Suppressor macrophage (primary cell): ENCODE measurements at regions not wholly inside any gene's neighbourhood (a gene's known extent, or its start where the extent isn't known, plus 50 kb on each side); places are given as distances from the start of the nearest gene placed in this dataset.
"Not testable (repeated sequence)": the region's sequence is repeated elsewhere in the genome, so short reads cannot be mapped to it uniquely, and the experiment has no call there.

Experiments
- DNase-seq, 4 experiments: peaks; one replicate each; pipeline ENCODE4 v3.0.0-alpha.2; 2020 to 2022

DNA sequence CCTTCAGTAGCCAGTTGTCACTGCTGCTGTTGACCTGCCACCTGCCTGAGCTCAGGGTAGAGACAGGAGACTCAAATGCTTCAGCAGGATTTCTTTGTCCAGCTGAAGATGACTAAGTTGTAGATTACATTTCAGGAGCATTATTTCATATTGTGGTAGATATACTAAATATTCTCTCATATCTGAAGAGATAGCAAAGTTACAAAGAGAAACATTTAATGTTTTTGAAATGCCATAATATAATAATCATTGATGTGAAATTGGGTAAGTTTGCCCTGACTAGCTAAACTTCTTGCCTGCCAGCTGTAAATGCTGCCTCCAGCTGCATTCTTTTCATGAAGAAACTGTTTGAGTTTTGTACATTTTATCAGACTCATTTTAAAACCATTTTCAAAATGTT is 247.6 kb upstream of the CNKSR2 start:
- no peak for DNase-seq

DNA sequence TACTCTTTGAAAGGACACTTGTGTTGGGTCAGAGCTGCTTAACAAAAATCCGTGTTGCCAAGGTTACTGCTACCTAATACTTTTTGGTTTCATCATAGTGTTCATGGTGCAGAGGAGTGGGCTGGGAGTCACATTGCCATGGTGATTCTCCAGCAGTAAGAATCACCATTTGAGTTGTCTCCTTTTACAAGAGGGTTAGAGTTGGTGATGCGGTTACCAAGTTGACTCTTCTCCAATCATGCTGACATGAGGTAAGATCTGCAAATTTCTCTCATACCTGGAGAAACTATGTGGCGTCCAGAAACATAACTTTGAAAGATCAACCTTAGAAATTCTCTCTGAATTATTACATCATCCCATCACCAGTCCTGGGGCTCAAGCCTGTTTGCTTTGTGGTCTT is 242.9 kb upstream of the CNKSR2 start:
- DNase-seq = no peak

DNA sequence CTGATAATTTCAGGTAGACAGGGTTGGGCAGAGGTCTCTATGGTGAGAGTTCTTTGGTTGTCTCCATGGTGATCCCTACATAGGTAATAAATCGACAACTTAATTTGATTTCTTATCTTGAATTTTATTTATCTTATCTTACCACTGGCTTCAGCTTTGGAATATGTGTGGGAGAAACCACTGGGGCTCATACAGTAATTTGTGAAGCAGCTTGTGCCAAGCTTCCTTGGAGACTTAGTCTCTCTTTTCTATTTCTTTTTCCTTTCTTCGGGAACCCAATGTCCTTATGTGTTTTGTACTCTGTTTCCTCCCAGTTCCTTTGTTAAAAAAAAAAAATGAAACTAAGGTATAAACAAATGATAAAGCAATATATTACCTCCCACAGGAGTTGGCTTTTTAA is 242.4 kb upstream of the CNKSR2 start:
- no peak for DNase-seq

DNA sequence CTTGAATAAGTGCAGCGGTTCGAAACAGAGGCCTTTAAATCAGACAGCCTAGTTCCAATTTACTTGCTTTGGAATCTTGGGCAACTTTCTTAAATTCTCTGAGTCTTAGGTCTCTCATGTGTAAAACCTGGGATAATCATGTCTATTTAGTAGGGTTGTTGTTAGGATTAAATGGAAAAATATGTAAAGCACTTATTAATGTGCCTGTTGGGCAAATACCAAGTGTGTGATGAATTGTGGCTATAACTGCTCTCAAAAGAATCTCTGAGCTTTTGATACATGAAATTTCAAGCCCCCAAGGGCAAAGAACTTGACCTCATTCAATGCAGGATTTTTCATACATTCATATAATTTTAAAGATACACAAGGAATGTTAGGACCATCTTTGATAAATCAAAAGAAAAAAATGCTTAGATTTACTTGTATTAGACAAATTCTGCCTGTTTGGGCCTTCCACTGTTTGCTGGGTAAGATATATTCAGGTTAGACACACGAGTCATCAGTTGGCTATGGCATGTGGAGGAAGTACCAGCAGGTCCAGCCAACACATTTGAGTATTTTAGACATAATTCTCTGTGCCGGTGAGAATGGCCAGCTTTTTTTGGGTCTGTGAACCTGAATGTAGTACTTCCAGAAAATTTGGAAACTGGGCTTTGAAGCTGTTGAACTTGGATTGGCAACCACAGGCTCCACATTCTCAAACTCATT is 241.4 kb upstream of the CNKSR2 start:
- no peak for DNase-seq

DNA sequence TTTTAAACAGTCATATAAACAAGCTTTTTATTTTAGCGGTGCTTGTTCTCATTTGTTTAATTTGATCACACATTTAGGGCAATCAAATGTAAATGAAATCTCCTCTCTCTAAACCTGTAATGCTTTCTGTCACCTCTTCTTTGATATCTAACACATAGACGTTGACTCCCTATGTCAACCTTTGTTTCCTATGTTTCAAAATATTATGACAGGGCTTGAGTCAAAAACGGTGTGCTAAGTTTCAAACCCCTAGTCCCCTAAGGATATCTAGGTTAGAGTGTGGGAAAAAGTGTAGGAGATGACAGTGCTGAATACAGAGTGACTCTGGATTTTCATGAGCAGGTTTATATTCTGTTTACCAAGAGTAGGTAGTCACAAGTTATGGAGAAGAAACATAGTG is 224.0 kb upstream of the CNKSR2 start:
- no peak for DNase-seq

DNA sequence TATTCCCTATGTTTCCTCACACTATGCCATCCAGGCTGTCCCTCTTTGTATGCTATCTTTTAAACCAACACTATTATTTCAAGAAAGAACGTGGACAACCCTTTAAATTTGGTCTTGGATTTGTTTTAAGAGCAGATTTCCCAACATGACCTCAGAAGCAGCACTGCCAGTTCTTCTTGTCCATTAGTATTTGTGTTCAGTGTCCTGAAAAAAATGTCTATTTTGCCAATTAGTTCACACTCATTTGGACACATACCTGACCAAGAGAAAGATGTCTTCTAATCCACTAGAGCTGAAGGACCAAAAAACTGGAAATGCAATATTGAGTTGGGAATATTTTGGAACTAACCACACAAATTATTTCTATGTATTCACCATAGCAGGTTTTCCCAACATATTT is 223.2 kb upstream of the CNKSR2 start:
- no peak for DNase-seq

DNA sequence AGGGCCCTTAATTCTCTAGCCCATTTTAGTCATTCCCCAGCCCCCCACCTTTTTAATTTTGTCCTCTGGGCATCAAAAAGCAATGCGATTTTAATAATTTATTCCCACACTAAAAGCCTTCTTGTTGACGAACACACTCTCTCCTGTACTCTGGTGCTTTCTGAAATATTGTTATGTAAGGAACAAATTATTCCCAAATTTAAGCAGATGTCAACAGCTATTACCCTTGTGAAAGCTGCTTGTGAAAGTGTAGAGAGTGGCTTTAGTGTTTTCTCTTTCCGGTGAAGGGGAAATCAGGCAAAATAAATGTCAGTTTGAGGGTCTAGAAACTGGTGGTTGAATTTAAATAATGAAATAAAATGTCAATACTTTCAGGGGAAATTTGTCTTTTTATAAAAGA is 221.2 kb upstream of the CNKSR2 start:
- DNase-seq = no peak

DNA sequence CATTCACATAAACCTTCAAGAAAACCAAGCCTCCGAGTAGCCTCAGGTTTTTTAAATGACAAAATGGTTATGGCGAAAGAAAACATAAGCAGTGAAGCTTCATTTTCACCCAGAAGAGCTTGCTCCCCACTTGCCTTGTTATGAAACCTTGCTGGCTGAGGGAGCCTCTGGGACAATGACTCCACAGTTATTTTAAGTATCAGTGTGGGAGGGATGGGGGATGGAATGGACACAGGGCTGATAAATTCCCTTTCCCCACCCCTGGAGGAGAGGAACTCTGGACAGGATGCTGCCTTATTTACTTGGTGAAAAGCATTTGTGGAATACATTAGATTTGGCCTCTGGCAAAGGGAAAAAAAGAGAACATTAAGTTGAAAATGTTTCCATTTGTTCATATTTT is 220.7 kb upstream of the CNKSR2 start:
- DNase-seq = peak; percentile 6 to 52 (median 34)

DNA sequence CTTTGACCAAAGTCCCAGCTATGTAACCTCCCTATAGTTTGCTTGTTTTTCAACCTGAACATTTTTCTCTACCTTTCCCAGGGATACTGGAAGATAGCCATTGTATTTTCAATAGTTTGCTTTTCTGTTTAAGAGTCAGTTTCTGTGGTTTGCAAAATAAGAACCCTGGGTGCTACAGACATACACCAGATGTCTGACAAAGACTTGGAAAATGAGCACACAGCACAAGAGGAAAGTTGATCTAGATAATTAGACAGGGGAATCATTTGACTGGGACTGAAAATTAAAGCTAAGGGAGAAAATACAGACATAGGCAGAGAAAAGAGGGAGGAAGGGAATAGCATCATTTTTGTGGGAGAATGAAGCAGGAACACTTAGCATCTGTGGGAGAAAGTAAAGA is 218.3 kb upstream of the CNKSR2 start:
- DNase-seq = no peak

DNA sequence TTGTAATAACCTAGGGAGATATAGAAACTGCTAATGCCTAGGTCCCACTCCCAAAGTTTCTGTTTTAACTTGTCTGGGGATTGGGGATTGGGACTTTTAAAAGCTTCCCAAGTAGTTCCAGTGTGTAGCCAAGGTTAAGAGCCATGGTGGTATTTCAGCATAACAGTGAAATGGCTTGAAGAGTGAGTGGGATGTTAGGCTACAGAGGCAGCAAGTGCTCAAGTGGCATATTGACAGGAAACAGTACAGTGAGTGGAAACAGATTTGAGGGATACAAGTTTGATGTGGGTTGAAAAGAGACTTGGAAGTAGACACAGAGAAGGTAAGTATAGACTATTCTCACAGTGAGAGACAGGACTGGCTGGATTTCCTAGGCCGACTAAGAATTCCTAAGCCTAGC is 217.6 kb upstream of the CNKSR2 start:
- DNase-seq = no peak

DNA sequence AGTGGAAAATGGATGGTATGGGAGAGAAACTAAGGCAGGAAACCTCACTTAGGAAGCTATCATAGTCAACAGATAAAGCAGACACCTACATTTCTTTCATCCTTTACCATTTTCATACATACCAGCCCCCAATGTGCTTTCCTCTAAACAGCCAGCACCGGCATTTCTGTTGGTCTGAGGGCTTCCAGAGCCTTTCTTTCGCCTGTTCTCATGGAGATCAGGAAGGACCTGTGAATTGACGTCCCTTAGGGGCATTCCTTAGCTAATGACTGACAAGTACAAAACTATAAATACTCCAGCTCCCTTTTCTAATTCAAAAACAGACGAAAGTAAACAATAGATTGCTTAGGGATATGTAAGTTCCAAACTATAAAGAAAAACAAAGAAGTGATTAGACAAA is 215.5 kb upstream of the CNKSR2 start:
- DNase-seq = no peak

DNA sequence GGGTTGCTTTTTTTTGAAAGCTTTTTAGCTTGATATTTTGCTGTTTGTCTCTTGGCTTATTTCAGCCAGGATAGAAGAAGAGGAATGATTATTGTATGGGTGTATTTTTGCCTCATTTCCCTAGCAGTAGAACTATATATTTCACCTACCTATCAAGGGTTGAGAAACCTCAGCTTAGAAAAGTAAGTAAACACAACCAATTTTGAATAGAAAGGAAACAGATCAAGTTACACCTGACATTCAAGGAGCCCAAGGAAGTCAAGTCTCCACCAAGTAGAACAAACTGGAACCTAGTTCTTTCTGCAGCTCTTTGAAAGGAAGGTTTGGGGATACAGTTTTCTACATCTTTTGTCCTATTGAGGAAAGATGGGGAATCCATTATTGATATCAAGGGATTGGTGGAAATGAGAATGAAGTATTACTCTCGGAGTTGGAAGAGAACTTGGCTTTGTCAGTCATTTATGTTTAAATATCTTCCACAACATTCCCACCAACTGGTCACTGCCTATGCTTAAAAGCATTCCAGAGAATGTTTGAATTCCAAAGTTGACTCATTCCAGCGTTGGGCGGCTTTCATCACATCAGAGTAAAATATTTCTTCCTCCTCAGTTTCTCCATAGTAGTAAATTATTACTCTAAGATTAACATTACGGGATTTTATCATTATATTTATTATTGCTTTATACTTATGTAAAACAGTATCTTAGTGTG is 207.8 kb upstream of the CNKSR2 start:
- DNase-seq = no peak

DNA sequence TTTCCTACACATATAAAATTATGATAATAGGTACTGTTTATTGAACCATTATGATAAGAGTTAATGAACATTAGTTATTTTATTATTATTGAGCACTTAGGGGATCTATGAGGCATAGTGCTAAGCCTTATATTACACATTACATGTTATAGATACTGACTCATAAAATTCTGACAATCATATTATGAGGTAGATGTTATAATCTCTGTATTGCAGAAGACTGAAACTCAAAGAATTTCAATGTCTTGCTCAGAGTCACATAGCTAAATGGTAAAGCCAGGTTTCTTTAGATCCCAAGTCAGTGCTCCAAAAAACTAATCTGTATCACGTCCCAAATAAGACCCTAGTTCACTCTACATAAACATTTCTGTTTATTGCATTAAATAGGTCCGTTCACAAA is 207.2 kb upstream of the CNKSR2 start:
- DNase-seq = no peak

DNA sequence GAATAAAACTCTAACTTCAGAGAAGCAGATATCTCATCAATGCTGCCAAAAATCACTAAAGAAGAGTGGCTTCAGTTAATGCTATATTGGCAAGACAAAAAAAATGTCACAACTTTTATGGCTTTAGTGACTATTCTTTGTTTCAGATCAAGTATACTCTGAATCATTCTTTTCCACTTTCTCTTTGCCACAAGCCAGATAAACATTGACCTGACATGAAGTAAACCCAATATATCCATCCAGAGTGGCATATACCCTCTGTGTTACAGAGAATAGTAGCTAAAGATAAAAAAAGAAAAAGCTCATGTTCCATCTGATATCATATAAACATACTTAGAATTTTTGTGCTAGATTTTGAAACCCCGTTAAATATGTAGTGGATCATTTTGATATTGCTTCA is 206.7 kb upstream of the CNKSR2 start:
- DNase-seq = no peak

DNA sequence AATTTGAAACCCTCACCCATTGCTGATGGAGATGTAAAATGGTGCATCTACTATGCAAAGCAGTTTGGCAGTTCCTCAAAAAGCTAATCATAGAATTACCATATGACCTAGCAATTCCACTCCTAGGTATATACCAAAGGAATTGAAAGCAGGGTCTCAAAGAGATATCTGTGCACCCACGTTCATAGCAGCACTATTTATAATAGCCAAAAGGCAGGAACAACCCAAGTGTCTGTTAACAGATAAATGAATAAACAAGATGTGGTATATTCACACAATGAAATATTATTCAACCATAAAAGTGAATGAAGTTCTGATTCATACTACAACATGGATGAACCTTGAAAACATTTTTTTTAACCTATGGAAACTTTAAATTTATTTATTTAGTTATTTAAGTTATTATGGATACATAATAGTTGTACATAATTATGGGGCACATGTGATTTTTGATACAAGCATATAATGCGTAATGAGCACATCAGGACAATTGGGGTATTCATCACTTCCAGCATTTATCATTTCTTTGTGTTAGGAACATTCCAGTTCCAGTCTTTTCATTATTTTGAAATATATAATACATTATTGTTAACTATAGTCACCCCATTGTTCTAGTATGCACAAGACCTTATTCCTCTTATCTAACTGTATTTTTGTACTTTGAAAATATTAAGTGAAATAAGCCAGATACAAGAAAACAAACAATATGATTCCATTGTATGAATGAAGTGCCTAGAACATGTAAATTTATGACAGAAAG is 205.6 kb upstream of the CNKSR2 start:
- DNase-seq = no peak

DNA sequence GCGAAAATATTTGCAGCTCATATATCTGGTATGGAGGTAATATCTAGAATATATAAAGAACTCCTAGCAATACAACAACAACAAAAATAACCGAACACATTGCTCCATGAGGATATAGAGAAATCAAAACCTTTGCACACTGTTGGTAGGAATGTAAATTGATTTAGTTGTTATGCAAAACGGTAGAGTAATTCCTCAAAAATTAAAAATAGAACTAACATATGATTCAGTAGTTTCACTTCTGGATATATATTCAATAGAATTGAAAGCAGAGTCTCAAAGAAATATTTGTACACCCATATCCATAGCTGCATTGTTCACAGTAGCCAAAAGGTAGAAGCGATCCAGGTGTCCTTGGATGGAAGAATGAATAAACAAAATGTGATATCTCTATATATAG is 203.0 kb upstream of the CNKSR2 start:
- peak in 2 of 4 experiments; percentile 14 to 30 for DNase-seq

DNA sequence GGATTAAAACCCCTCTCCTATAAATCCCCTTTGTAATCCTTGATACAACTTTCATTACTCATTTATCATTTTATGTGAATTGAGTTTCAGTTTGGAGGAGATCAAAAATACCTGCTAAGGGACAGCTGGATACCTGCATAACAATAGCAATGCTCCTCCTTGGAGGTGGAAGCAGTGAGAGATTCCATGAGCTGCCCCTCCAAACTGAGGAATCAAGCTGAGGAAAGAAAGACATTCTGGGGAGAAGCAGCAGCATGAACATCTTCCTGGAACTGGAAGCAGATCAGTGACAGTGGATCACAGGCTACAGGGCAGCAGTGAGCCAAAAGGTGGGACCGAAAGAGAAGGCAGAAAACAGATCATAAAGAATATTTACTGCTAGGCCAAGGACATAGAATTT is 199.8 kb upstream of the CNKSR2 start:
- DNase-seq = no peak

DNA sequence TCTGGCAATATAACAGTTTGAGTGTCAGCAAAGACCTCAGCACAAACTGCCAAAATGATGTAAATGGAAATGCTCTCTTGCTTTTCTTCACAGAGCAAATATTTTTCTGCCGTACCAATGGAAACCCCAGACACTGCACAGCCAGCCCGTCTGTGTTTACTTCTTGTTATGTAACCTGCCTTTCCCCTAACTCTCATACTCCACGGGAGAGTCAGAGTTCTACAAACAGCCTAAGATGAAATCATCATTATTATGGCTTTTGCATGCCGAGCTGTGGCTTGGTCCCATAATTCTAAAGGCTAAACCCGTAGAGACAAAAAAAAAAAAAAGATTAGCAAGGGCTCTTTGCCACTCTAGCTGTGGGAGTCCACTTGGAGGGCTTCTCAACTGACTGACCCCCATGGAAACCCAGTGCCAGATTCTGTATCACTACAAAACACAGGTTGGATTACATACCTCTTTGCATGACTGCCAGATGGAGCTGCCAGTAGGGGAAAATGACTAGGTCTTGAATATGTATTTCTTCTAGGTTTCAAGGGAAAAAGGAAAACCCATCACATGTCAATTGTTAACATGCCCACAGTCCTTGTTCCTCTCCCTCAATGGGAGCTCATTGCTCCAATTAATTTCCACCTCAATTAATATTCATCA is 197.2 kb upstream of the CNKSR2 start:
- no peak for DNase-seq

DNA sequence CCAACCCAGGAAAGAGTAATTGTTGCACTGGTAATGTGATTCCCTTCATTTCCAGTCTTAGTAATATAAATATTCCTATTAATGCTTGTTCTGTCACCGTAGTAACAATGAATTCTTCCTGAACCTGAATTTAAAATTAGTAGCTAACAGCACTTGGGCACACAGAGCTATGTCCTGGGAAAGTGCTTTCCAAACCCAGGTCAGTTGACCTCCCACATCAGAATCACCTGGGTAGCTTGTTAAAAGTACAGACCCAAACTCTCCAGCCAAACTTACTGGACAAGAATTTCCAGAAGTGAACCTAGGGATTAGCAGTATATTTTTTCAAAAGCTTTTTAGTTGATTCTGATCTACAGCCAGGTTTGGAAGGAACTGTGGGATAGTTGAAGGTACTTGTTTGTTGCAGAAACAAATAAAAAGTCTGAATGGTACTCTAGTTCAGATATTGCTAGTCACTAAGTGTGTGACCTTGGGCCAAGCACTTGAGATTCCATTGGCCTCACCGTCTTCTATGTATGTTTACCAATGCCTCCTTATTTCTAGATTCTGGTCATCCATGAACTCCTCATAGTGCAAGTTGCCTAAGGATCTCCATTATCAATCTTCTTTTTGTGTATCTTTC is 192.9 kb upstream of the CNKSR2 start:
- DNase-seq = no peak

DNA sequence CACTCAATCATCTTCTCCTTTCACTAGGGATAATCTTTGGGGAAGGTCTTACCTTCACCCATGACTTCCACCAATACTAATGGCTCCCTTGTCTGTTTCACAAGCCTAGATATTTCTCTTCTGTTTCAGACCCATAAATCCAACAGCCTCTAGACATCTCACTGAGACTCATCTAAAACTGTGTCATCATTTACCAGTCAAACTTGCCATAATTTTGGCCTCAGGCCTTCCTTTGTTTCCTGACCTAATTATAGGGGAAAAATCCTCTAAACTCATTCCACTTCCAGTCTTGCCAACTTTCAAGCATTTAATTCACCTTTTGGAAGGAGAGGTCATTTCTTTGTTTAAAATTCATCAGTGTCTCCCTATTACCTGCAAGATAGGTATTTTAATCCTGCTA is 181.0 kb upstream of the CNKSR2 start:
- no peak for DNase-seq

DNA sequence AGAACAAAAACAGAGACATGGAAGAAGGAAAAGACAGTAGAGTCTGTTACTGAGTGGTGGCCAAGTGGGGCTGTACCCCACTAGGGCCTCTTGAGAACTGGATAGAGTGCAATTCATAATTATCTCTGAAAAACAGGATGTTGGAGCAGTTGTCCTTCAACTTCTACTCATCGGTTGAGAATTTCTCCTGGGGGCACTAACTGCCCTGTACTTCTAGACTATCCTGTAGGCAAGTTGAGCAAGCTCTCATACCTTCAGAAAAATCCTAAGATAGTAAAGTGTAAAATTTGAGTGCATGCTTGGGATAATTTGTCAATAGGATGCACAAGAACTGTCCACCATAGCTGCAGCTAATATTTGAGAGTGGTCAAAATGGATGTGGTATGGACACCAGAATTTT is 179.7 kb upstream of the CNKSR2 start:
- DNase-seq = no peak

DNA sequence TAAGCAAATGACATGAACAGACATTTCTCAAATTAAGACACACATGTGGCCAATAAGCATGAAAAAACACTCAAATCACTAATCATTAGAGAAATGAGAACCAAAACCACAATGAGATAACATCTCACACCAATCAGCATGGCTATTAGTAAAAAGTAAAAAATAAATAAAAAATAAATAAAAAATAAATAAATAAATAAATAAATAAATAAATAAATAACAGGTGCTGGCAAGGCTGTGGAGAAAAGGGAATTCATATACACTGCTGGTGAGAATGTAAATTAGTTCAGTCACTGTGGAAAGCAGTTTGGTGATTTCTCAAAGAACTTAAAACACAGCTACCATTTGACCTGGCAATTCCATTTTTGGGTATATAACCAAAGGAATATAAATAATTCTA is 167.1 kb upstream of the CNKSR2 start:
- no peak for DNase-seq

DNA sequence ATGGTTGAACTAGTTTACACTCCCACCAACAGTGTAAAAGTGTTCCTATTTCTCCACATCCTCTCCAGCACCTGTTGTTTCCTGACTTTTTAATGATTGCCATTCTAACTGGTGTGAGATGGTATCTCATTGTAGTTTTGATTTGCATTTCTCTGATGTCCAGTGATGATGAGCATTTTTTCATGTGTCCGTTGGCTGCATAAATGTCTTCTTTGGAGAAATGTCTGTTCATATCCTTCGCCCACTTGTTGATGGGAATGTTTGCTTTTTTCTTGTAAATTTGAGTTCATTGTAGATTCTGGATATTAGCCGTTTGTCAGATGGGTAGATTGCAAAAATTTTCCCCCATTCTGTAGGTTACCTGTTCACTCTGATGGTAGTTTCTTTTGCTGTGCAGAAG is 155.0 kb upstream of the CNKSR2 start:
- DNase-seq = not testable (repeated sequence)
